Suprapubic skin (tissue), 4 donors: ENCODE measurements at regions not wholly inside any gene's neighbourhood (a gene's known extent, or its start where the extent isn't known, plus 50 kb on each side); places are given as distances from the start of the nearest gene placed in this dataset.

Experiments
- DNase-seq, 2 donors: peaks; one replicate each; pipeline ENCODE4 v3.0.0-alpha.2; 2019; ENCODE audit warnings: low spot score in 2 of 2
- H3K27ac ChIP-seq: fragments of 200-600 bp; sonication (generic); one replicate; pipeline ENCODE4 v1.5.1; 2019
- H3K27me3 ChIP-seq: fragments of 200-600 bp; sonication (generic); one replicate; pipeline ENCODE4 v1.5.1; 2019
- H3K36me3 ChIP-seq: fragments of 200-600 bp; sonication (generic); one replicate; pipeline ENCODE4 v1.5.1; 2019
- H3K4me1 ChIP-seq: fragments of 200-600 bp; sonication (generic); one replicate; pipeline ENCODE4 v1.5.1; 2019
- H3K4me3 ChIP-seq: fragments of 200-600 bp; sonication (generic); one replicate; pipeline ENCODE4 v1.5.1; 2019; ENCODE audit warnings: mild to moderate bottlenecking
- H3K9me3 ChIP-seq: fragments of 200-600 bp; sonication (generic); one replicate; pipeline ENCODE4 v1.5.1; 2019
- CTCF ChIP-seq, 2 donors: fragments of 200-600 bp in 1 of 2; fragments of 450-650 bp in 1 of 2; sonication (generic) in 1 of 2; IDR thresholded peaks; one replicate each; pipeline ENCODE4 v1.5.1; 2016 to 2019; ENCODE audit warnings: antibody characterized with exemption in 2 of 2, mild to moderate bottlenecking in 1 of 2, moderate library complexity in 1 of 2
- EP300 ChIP-seq: sonication (generic); formaldehyde crosslinking; IDR thresholded peaks from one replicate; pipeline ENCODE4 v1.6.1; 2017; ENCODE audit warnings: antibody characterized with exemption
- POLR2A ChIP-seq, 2 donors: fragments of 450-650 bp; IDR thresholded peaks; one replicate each; pipeline ENCODE4 v1.6.1; 2017; ENCODE audit warnings: antibody characterized with exemption in 2 of 2, mild to moderate bottlenecking in 2 of 2, moderate library complexity in 2 of 2
- POLR2AphosphoS5 ChIP-seq, 3 donors: sonication (generic); formaldehyde crosslinking; IDR thresholded peaks; one replicate each; pipeline ENCODE4 v1.6.1; 2017; ENCODE audit warnings: antibody characterized with exemption in 3 of 3
- WGBS: methylation state at CpG from one replicate; pipeline ENCODE4 v1.1.5; 2018; 5-methylcytosine and 5-hydroxymethylcytosine counted together

- Histone ChIP-seq H3K27ac (no peak overlapping the region), H3K27me3 (no peaks in the 10 kb centered on the region), H3K4me1 (no peaks in the 10 kb centered on the region), H3K36me3 (no peaks in the 10 kb centered on the region), H3K4me3 (no peak overlapping the region), H3K9me3 (no peaks in the 10 kb centered on the region)
- 72% methylated on average over 5 of the region's 5 CpGs for WGBS
- DNase-seq: no peak
- TF ChIP-seq CTCF (IDR thresholded peaks at IDR 0.05): no peak
- TF ChIP-seq POLR2AphosphoS5 (IDR thresholded peaks at IDR 0.05): no peak
Observed at GRCh38 chr21:24210130-24210529, 1397.2 kb downstream of the MRPL39 start.

GRCh38 chr21:24208562-24209260, 1398.6 kb downstream of the MRPL39 start:
- no peak for DNase-seq
- no peaks in the 10 kb centered on the region for H3K36me3 ChIP-seq
- WGBS: 99% methylated on average over 7 of the region's 54 CpGs
- H3K4me3 ChIP-seq: no peak overlapping the region
- TF ChIP-seq POLR2AphosphoS5 (IDR thresholded peaks at IDR 0.05) (no peak), EP300 (no peak), POLR2A (IDR thresholded peaks at IDR 0.05) (no peak), CTCF (IDR thresholded peaks at IDR 0.05) (no peak)
- no peaks in the 10 kb centered on the region for H3K4me1 ChIP-seq
- no peaks in the 10 kb centered on the region for H3K9me3 ChIP-seq
- H3K27ac ChIP-seq: no peak overlapping the region
- H3K27me3 ChIP-seq: no peaks in the 10 kb centered on the region

- H3K27me3 ChIP-seq: no peaks in the 10 kb centered on the region
- no peak overlapping the region for H3K27ac ChIP-seq
- H3K4me3 ChIP-seq: no peak overlapping the region
- 32% methylated on average over 2 of the region's 2 CpGs for WGBS
- TF ChIP-seq POLR2AphosphoS5 (IDR thresholded peaks at IDR 0.05) (no peak), POLR2A (IDR thresholded peaks at IDR 0.05) (no peak), CTCF (IDR thresholded peaks at IDR 0.05) (no peak), EP300 (no peak)
- no peaks in the 10 kb centered on the region for H3K36me3 ChIP-seq
- no peaks in the 10 kb centered on the region for H3K9me3 ChIP-seq
- no peaks in the 10 kb centered on the region for H3K4me1 ChIP-seq
- no peak for DNase-seq
Observed at GRCh38 chr21:24205319-24205718, 1402.0 kb downstream of the MRPL39 start.

- Histone ChIP-seq H3K27me3 (no peaks in the 10 kb centered on the region), H3K36me3 (no peaks in the 10 kb centered on the region), H3K9me3 (no peaks in the 10 kb centered on the region), H3K4me3 (no peak overlapping the region), H3K27ac (no peak overlapping the region), H3K4me1 (no peaks in the 10 kb centered on the region)
- TF ChIP-seq POLR2AphosphoS5 (IDR thresholded peaks at IDR 0.05) (no peak), EP300 (no peak), POLR2A (IDR thresholded peaks at IDR 0.05) (no peak), CTCF (IDR thresholded peaks at IDR 0.05) (no peak)
- no peak for DNase-seq
- 59% methylated on average over 6 of the region's 6 CpGs for WGBS
Observed at GRCh38 chr21:24204641-24205040, 1402.6 kb downstream of the MRPL39 start.

- H3K27me3 ChIP-seq: no peaks in the 10 kb centered on the region
- DNase-seq: no peak
- TF ChIP-seq POLR2A (IDR thresholded peaks at IDR 0.05) (no peak), POLR2AphosphoS5 (IDR thresholded peaks at IDR 0.05) (no peak), EP300 (no peak), CTCF (IDR thresholded peaks at IDR 0.05) (no peak)
- H3K9me3 ChIP-seq: no peaks in the 10 kb centered on the region
- no peak overlapping the region for H3K27ac ChIP-seq
- WGBS: 88% methylated on average over 2 of the region's 2 CpGs
- H3K36me3 ChIP-seq: no peaks in the 10 kb centered on the region
- no peak overlapping the region for H3K4me3 ChIP-seq
- no peaks in the 10 kb centered on the region for H3K4me1 ChIP-seq
Observed at GRCh38 chr21:24200052-24200451, 1407.2 kb downstream of the MRPL39 start.
